ENCODE measurements at regions not wholly inside any gene's neighbourhood (a gene's known extent, or its start where the extent isn't known, plus 50 kb on each side); places are given as distances from the start of the nearest gene placed in this dataset.
"Not testable (repeated sequence)": the region's sequence is repeated elsewhere in the genome, so short reads cannot be mapped to it uniquely, and the experiment has no call there.

DNA sequence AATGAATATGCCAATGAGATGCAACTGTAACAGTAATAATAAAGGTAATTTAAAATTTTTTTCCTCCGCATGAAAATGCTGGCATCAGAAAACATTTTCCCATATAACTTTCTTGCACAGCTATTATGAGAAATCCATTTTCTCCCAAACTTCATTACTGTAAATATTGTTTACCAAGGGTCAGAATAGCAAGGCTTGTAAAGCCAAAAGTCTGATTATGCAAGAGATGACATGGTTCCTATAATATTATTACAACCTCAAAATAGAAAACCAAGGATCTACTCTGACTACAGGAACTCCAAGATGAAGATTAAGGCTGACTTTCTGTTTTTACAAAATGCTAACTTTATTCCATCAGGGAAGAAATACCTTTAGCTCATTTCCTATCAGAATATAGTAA lies 162.7 kb upstream of the CDK1 start:
- DNase-seq (ENCODE audit: low read depth) = no peak

DNA sequence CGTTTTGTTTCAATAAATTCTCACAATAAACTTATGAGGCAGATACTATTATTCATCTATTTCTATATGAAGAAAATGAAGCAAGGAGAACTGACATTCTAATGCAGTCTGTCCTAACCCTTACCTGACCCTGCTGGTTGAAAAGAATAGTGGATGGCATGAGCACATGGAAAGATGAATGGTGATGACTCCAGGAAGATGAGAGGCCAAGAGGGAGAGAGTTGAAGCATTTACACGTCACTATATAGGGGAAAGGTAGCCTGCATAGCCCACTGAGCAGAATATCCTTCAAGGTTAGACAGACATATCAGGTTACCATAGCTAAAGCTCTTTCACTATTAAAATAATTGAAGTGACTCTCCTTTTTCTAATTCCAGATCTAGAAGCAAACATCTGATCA lies 163.9 kb upstream of the CDK1 start:
- DNase-seq (ENCODE audit: low read depth) = no peak

GRCh38 chr10:60613434-60613833 lies 164.8 kb upstream of the CDK1 start:
- no peak for DNase-seq (ENCODE audit: low read depth)

- no peak for DNase-seq (ENCODE audit: low read depth)
Observed at GRCh38 chr10:60611291-60611747, 167.0 kb upstream of the CDK1 start.

- no peak for DNase-seq (ENCODE audit: low read depth)
Observed at GRCh38 chr10:60607372-60607771, 170.9 kb upstream of the CDK1 start.

DNA sequence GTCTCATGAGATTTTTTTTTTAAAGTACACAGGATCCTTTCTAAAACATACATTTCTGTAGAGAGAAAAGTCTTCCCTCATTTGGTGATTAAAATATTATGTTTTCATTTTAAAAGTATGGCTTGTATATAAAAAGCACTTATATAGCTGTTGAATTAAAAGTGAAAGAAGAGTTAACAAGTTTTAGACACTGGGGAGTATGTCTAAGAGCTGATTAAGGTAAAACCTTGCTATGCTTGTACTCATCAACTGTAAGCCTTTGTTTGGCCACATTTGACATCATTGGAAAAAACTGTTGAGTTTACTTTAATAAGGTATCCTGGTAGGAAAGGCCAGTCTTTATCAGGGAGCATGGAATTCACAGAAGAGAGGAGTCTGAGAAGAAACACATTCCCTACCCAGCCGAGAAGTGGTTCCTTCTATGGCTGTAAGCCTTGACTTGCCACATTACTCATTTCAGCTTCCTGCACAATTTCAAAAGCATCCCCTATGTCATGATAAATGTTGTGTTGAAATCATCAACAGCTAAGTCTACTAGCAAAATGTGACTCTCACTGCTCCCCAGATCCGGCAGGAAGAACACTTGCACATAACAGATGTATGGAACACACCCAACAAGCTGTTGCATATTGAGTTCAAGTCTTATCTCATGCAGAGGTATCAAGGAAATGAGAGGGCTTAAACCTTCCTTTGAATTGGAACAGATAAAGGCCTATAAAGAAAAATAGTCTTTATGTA lies 171.8 kb upstream of the CDK1 start:
- DNase-seq (ENCODE audit: low read depth) = no peak

- no peak for DNase-seq (ENCODE audit: low read depth)
Observed at GRCh38 chr10:60605476-60605875, 172.8 kb upstream of the CDK1 start.

DNA sequence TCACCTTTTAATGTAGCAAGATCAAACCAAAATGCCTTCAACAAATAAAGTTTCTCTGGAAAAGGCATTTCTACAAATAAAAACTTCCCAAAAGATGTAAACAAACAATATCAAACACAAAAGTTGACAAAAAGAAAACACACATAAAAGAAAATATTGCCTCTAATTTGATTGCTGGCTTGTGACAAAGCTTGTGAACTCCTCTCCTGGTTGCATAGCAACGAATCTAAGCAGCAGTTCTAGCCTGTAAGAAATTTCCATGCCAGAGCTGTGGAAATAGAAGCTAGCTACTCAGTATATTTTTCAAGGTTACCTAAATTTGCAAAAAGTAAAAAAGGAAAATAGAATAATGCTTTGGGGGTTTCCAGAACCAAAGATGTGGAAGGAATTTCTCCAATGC lies 173.9 kb upstream of the CDK1 start:
- no peak for DNase-seq (ENCODE audit: low read depth)

- DNase-seq (ENCODE audit: low read depth) = no peak
Observed at GRCh38 chr10:60597513-60597912, 180.8 kb upstream of the CDK1 start.

DNA sequence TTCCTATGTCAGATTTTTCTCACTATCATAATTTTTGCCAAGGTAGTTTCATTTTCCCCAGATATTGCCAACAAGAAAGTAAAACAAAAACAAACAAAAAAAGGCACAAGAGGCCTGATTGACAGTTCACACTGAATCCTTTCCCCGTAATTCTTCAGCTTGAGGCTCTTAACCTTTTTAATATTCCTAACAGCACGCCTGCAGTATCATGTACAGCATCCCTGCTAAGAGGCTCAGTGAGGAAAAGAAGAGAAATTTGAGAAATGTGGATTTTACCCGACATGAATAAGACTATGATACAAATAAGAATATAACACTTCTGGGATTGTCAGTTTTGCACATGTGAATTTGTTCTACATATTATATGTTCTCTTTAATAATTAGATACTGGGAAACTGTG lies 182.4 kb upstream of the CDK1 start:
- DNase-seq (ENCODE audit: low read depth) = no peak

GRCh38 chr10:60594476-60595051 lies 183.7 kb upstream of the CDK1 start:
- no peak for DNase-seq (ENCODE audit: low read depth)

DNA sequence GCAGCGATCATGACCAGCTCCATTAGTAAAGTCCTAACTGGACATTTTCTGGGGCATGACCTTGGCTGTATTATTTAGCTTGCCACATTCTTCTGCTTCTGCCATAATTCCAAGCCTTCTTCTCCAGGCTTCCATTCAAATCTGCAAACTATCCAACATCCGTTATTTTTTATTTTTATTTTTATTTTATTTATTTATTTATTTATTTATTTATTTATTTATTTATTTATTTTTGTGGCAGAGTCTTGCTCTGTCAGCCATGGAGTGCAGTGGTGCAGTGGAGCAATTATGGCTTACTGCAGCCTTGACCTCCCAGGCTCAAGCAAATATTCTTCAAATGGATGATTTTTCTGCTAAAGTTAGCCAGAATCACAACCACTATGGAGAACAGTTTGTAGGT lies 187.2 kb upstream of the CDK1 start:
- no peak for DNase-seq (ENCODE audit: low read depth)

GRCh38 chr10:60589376-60589775 lies 188.9 kb upstream of the CDK1 start:
- DNase-seq (ENCODE audit: low read depth) = no peak

DNA sequence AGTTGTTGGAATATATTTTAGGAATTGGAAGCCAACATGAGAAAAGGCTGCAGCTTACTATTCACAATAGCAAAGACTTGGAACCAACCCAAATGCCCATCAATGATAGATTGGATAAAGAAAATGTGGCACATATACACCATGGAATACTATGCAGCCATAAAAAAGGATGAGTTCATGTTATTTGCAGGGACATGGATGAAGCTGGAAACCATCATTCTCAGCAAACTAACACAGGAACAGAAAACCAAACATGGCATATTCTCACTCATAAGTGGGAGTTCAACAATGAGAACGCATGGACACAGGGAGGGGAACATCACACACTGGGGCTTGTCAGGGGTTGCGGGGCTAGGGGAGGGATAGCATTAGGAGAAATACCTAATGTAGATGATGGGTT lies 192.1 kb upstream of the ANK3 start:
- DNase-seq (ENCODE audit: low read depth) = not testable (repeated sequence)

DNA sequence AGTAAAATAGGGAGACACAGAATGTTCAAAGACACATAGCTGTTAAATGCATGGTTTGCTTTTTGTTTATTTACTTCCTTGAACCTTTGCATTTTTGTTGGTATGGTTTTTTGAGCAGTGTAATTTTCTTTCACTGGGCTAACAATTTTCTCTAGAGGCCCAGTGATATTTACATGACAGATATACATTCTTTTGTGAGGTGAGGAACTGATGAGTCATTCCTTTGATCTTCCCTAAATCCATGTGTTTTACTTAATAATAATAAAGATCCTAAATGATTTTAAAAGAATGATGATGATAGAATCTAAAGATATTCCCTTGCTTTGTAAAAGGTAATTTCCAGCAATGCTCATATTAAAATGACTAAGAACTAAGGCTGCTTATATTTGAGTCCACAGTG lies 188.5 kb upstream of the ANK3 start:
- no peak for DNase-seq (ENCODE audit: low read depth)

- no peak for DNase-seq (ENCODE audit: low read depth)
Observed at GRCh38 chr10:60576130-60577069, 186.7 kb upstream of the ANK3 start.

GRCh38 chr10:60575105-60575504 lies 185.4 kb upstream of the ANK3 start:
- no peak for DNase-seq (ENCODE audit: low read depth)

GRCh38 chr10:60574388-60574787 lies 184.7 kb upstream of the ANK3 start:
- no peak for DNase-seq (ENCODE audit: low read depth)

GRCh38 chr10:60573336-60573735 lies 183.7 kb upstream of the ANK3 start:
- no peak for DNase-seq (ENCODE audit: low read depth)

GRCh38 chr10:60572511-60573194 lies 183.0 kb upstream of the ANK3 start:
- no peak for DNase-seq (ENCODE audit: low read depth)

- no peak for DNase-seq (ENCODE audit: low read depth)
Observed at GRCh38 chr10:60570896-60571295, 181.2 kb upstream of the ANK3 start.

DNA sequence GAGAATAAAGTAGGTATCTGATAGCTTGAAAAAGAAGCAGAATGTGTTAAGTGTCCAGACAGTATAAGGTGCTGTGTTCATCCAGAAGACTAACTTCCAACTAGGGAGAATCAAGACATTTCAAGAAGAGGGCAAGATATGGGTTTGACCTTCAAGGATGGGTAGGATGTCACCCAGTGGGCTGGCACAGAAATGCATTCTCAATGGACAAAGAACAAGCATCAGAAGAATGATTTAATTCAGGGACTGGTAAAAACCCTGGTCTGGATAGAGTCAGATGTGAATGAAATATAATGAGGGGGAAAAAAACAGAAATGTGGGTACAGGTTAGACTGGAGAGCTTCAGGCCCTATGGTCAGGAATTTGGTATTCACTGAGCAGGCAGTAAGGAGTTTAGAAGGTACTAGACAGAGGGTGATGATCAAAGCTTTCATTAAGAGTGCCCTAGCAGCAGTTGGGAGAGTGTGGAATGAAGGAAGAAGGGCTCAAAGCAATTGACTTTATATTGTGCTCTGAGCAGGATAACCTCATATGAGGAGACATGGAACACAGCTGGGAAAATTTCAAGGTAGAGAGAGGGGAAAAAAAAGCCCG lies 180.7 kb upstream of the ANK3 start:
- DNase-seq (ENCODE audit: low read depth) = no peak

Data from stimulated activated CD8-positive, alpha-beta memory T cell treated with anti-CD3 and anti-CD28 coated beads, Interleukin-12 subunit alpha, Interleukin-12 subunit beta, amount 100 ng/mL, for 1 hour (primary cell).